GM19455 (cell line): ENCODE measurements at regions not wholly inside any gene's neighbourhood (a gene's known extent, or its start where the extent isn't known, plus 50 kb on each side); places are given as distances from the start of the nearest gene placed in this dataset.

ENCODE experiments used
- ATAC-seq: cut with Tn5 transposase; IDR thresholded peaks from one replicate; pipeline ENCODE4 v1.9.1; 2021; ENCODE audit not compliant: unreplicated experiment

DNA sequence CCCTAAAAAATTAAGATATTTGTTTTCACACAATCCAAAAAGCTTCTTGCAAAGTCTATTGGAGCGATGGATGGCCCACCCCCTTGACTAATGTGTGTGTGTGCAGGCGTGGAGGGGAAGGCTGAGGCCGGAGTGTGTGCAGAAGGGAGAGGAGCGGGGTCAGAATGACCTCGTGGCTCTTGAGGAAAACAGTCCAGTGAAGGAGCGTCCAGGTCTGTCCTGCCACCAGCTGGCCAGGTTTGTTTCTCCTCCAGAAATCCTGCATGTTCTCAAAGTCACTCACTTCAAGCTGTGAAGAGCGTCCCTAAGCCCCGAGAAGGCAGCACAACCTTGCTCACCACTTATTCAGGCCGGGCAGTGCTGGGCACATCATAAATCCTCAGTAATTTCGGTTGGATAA is 69.5 kb upstream of the SSX2IP start:
- ATAC-seq = no peak

DNA sequence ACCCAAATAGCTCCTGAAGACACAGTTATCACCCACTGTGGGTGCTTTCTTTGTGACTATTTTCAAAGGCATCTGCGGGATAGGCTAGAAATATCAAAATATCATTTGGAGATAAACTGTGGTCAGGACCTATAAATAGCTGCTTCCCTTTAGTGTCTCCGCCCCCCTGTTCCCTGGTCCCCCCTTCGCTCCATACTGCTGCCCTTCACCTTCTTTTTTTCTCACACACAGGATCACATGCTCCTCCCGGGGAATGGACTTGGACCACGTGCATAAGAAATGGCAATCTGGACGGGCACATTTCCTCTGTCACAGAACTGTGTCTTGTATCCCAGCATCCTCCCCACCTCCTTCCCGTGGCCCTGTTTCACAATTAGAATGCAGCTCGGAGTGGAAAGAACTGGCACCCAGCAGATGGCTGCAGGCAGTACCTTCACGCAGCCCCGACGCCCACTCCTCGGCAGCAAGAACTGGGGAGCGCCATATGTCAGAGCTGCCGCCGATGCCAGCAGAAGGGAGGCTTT is 68.8 kb upstream of the SSX2IP start:
- ATAC-seq = no peak

DNA sequence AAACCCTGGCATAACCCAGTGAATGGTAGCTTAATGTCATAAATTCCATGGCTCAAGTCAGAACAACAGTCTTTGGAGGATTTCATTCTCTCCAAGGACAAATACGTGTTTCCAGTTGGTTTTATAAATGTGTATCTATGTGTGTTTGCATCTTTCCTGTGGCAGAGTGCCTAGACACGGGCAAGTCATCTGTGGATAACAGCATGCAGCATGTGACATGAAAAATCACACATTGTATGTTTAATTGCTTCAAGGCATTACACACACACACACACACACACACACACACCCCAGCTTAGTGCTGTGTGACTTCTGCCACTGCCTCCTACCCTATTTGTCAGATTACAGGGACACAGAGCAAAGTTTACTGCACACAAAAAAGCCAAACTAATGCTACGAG is 68.2 kb upstream of the SSX2IP start:
- no peak for ATAC-seq

DNA sequence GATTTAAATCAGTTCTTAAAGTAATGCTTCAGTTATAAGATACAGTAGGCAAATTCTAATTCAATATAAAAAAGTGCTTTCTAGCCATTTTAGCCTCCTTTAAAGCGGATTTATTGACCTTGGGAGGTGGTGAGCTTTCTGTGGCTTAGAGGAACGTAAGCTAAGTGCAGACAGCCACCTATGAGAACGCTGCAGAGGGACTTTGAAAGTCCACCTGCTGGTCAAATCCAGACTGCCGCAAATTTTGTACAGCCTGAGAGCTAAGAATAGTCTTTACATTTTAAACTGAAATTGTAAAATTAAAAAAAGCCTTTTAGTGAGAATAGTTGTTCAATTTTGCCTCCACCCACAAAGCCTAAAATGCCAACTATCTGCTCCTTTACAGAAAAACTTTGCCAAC is 67.0 kb upstream of the SSX2IP start:
- ATAC-seq = no peak

DNA sequence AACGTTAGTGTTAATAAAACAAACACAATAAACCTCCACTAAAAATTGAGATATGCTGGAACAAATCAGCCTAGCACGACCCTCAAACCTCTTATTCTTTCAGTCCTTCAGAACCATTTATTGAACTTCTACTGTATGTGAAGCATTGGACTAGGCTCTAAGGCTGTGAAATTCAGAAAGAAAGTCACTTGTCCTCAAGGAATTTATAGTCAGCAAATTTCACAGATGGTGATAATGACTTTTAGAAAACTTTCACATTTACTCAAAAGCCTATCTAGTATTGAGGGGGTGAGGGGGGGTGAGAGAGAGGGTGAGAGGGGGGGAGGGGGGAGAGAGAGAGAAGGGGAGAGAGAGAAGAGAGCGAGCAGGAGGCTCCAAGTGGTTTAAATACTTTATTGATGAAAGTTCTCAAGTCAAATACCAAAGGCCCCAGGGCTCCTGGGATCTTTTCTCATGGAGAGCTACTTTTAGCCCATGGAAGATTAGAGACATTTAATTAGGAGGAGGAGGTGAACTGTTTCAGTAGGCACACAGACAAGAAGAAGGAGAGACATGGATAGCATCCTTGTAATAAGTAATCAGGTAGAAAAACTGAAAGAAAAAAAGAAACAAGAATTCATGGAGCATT is 66.3 kb upstream of the SSX2IP start:
- no peak for ATAC-seq

DNA sequence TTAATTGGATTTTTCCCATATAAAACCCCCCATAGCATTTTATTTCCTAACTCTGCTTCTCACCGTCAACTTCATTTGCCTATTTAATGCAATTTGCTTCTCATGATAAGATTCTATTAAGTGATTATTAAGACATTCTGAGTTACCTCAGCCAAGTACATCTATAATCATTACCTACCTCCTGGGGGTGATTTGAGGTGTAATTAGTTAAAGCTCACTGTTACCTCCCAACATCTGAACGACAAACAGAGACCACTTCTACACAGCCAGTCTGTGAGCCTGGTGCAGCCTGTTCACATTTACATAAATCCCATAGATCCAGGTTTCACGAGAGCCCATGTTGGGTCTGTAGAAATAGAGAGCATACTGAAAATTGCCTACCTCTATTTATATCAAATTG is 65.7 kb upstream of the SSX2IP start:
- ATAC-seq = no peak

DNA sequence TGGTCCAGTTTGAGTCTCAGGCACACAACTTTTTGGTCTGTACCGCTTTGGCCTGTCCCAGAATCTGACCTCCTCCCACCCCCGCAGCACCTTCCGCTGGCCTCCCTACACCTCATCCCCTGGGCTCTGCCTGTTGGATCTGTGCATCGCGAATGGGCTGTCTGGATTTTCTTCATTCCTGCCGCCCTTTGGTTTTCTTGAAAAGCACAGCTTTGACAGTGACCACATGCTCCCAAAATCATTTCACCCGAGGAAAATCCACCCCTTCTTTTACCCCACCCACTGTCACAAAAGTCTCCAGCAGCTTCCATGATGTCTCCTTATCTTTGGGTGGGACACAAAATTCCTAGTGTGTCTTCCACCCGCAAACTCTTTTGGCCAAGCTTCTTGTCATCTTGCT is 65.0 kb upstream of the SSX2IP start:
- no peak for ATAC-seq

DNA sequence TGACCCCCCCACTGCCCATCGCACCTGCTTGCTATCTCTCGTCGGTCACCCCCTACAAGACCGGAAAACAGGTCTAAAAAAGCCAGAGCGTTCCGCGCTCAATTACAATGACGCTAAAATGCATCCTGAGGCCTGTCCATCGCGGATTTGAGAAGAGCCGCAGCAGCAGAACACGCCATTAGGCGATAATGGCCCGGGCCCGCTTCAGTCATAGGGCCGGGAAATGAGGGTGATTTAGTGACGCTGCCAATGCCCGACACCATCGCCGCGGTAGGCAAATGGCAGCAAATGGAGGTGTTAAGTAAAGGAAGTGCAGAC is 64.1 kb upstream of the SSX2IP start:
- ATAC-seq = no peak

DNA sequence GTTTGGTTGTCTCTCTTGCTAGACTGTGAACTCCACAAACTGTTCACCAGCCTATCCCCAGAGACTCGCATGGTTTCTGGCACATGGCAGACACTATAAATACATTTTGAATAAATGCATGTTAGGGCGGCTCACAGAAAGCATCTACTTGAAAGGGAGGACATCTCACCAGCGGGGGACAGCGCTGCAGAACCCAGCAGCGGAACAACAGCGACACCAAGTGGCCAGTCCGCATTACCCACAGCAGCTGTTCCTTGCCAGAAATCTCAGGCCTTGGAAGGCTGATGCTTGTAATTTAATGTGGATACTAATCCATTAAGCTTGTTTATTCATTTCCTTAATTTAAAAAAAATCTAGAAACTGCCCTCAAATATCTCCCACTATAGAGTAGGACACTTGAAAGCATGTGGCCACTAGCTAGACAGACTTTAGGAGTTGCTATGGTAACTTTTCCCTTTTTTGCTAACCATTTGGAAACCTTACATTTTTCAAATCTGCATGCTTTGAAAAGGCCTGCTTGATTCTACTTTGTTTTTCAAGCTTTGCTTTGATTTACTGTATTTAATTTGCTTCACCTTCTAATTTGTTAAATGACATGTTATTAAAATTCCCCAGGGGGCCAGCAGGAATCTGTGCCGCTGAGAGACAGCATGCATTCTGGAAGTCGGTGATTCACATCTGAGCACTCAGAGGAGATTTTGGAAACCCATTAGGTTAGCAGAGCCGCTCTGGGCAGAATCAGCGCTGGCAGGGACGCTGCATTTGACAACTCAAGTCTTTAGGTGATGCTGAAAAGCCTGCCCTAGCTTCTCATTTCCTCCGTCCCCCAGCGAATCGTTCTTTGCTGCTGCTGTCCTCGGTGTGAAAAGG is 63.5 kb upstream of the SSX2IP start:
- ATAC-seq = peak; percentile 72

DNA sequence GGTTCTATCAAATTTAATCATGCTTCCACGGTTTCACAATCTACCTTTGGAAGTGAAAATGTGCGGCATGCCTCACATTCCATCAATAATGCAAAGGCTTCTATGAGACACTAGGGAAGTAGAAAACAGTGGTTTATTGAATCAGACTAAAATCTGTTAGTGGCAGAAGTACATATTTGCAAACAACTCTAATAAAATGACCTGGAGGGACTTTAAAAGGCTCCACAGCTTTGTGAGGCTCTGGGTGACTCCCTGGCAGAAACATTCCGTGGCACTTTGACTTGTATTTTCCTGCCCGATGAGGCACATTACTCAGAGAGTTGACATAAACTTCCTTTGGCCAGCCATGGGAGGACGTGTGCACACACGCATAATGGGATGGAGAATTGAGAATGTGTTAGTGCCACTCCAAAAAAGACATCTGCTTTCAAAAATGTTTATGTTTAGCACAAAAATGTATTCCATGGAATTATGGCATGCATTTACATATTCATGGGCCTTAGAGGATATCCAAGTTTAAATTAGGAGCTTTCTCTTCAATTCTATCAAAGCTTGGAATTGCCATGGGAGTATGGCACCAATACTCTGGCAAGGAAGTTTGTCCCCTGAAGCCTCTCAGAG is 60.0 kb upstream of the SSX2IP start:
- no peak for ATAC-seq

DNA sequence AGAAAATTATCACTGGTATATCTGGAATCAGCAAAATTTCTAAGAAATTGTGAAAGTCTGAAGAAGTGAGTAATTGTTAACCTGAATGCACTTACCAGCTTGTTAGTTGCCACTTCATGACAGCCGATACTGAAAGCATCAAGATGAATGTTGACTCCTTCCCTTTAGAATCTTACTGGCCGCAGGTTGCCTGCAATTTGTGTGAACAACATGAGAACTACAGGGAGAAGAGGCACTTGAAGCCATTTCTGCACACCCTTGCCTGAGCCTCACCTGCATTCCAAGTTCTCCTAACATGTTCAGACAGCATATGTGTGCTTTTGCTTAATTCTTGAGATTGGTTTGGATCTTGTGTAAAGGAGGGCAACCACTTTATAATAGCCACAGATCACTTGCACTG is 59.2 kb upstream of the SSX2IP start:
- ATAC-seq = no peak

DNA sequence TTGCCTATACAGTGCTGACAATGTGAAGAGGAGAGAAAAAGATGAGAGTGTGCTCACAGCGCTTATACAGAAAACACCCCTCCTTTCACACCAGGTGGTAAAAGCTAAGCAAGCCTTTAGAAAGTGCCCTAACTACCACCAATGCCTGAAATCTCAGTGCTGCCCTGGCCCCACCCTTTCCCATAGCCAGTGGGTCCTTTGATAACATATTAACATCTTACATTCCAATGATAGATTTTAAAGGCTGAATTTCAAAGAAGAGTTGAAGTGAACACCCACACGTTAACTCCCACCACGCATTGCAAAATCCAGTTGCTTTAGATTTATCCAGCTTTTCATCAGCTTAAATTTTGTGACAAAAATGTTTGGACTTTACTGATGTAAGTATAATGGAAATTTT is 58.1 kb upstream of the SSX2IP start:
- ATAC-seq = no peak

DNA sequence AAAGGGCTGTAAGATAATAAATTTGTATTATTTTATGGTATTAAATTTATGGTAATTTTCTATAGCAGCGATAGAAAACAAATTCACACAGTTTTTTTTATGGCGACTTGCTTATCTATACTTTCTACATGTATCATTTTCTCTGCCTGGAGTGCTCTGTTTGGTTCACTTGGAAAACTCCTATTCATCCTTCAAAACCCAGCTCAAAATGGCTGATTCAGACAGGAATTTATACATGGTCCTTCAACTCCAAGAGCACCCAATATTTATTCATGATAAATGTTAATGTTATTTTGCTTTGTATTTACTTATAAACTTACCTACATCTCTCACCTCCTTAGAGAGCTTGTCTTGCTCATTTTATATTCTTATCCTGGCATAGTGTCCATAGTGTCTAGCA is 55.6 kb upstream of the SSX2IP start:
- no peak for ATAC-seq

DNA sequence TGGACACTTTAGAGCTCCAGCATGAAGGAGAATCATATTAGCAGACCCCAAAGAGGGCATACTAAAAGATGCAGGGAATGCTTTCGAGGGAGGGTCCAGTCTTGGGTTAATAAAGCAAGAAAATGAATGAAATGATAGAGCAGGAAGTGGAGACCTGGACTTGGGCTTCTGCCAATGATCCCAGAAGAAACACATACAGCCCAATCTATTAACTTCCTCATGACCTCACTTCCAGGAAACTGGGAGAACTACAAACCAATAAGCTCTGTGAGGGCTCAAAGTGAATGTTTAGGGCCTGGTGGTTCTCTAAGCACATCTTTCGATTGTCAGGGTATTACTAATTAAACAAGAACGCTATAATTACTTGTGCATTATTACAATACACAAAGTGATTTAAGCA is 53.6 kb upstream of the SSX2IP start:
- no peak for ATAC-seq

DNA sequence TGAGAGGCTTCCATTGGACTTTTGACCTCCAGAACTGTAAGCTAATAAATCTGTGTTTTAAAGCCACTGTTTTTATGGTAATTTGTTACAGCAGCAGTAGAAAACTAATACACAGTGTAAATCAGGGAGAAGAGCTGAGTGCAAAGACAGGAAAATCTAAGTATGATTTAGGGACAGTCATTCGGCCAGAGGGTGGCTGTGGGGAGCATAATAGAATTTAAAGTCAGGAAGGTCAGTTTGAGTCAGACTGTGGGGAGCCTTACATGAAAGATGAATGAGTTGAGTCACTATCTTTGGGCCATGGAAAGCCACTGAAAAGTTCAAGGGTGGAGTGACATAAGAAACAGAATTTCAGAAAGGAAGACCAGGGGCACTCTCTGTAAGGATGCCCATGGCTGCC is 52.4 kb upstream of the SSX2IP start:
- ATAC-seq = no peak

DNA sequence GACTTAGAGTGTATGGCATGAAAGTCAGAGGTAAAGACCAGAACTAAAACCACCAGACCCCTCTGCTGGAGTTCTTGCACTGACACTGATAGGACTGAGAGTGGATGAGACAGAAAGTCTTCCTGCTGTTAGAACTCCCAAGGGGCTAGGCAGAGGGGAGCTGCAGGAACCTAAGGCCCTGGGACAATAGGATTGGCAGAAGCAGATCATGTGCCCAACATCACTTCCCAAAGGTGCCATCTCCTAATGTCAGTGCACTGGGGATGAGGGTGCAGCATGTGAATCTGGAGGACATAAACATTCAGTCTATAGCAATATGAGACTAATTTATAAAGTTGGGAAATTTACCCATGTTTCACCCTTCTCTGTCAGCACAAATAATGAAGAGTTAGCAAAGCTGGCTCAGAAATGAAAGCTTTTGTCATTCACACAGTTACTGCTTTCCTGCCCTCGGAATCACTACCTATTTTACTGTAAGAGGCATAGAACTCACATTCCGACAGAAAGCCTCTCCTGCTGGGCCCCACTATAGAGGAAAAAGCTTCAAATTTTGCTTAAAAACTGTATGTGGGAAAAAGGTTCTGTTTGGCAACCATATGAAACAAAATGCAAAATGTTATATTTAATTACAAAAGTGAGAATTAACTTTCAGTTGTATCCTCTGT is 49.9 kb upstream of the SSX2IP start:
- ATAC-seq = no peak
